Putamen (tissue), 1 donor: ENCODE measurements at regions not wholly inside any gene's neighbourhood (a gene's known extent, or its start where the extent isn't known, plus 50 kb on each side); places are given as distances from the start of the nearest gene placed in this dataset.
"Not testable (repeated sequence)": the region's sequence is repeated elsewhere in the genome, so short reads cannot be mapped to it uniquely, and the experiment has no call there.

ENCODE experiments used
- DNase-seq: peaks from one replicate; pipeline ENCODE4 v3.0.0-alpha.2; 2016; ENCODE audit warnings: low spot score

DNA sequence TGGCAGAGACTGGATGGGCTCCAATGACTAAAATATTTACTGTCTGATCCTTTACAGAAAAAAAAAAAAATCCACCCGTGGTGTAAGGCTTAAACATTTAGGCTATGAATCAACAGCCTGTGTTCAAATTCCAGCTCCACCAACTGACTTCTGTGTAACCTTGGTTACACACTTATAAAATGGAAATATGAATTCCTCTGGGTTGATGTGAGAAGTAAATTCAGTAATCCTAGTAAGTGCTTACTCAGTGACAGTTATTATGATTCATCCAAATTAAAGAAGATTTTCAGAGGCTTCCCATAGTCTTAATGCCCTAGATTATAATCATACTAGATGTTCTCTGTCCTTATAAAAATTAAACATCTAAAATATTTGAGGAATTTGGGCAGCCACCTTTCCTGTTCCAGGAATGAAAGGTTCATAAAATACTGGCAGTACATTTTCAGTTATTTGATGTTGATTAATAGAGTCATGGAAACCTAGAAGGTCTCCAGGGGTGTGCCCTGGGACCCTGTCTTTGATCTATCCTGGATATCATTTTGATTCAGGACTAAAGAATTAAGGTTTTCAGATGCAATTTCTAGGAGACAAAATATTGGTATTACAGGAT lies 180.3 kb upstream of the ZNF217 start:
- DNase-seq, result no peak

DNA sequence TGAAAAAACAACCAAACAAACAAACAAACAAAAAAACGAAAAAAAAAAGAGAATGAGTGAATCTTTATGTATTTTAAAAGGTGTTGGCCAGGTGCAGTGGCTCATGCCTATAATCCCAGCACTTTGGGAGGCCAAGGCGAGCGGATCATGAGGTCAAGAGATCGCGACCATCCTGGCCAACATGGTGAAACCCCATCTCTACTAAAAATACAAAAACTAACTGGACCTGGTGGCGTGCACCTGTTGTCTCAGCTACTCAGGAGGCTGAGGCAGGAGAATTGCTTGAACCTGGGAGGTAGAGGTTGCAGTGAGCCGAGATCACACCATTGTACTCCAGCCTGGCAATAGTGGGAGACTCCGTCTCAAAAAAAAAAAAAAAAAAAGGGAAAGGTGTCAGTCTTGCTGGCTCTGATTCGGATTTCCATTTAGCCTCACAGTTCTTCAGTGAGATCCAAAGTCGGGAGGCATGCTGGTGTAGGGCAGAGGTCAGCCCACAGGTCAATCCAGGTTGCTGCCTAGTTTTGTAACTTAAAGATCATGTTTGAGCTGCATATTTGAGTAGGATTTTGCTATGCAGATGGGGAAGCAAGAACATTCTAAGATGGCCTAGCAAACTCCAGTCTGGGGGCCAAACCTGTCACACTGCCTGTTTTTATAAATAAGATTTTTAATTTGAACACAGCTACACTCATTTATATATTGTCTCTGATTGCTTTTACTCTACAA lies 179.6 kb upstream of the ZNF217 start:
- not testable (repeated sequence) for DNase-seq

DNA sequence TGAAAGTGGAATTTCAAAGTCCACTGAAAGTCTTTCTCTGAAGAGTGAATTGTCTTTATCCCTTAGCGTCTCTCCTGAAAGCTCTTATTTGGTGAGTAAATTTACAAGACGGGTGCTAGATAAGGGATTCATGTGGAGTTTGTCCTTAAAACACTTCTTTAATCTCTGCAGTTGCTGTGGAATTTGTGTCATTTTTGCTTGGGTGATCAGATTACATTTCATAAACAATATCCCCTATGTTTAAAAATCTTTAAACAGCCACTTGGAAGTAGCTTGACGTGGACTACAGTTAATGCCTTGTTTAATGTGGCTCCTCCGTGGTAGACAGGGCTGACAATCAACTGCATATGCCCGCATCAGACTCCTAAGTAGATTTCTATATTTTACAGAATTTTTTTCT lies 175.4 kb upstream of the ZNF217 start:
- no peak for DNase-seq

DNA sequence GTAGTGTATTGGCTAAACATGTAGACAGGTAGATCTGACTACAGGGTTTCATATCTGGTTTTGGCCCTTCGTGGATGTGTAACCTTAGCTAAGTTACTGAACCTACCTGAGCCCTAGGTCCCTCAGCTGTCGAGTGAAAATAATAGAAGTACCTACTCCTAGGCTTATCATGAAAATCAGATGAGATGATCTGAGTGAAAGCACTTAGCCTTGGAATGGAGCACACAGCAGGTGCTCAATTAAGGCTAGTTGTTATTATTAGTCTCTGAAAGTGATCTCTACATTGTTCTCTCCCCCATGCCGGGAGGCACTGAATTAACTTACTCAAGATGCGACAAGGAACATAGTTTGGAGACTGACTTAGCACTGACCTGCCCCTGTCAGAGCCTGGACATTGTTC lies 174.7 kb upstream of the ZNF217 start:
- no peak for DNase-seq

DNA sequence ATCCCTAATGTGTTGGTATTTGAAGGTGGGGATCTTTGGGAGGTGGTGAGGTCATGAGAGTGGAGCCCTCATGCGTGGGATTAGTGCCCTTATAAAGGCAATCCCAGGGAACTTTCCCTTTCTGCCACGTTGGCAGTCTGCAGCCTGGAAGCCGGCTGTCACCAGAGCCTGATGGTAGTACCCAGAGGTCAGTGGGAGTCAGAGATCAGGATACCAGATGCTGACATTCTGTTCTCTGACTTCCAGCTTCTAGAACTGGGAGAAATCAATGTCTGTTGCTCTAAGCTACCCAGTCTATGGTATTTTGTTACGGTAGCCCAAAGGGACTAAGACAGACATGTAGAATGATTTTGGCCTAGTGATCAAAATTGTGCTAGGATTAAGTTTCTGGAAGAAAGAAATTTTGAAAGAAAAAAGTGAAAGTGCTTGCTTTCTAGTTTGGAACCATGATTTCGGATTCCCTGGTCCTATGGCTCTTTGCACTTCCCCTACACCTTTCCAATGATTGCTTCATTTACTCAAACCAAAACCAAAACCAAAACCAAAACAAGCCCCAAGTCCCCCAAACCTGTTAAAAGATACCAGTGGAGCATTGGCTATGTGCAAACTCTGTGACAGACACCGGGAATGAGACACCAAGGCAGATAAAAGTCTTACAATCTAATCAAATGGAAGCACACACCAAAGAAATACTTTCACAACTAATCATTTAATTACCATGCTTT lies 173.7 kb upstream of the ZNF217 start:
- no peak for DNase-seq

DNA sequence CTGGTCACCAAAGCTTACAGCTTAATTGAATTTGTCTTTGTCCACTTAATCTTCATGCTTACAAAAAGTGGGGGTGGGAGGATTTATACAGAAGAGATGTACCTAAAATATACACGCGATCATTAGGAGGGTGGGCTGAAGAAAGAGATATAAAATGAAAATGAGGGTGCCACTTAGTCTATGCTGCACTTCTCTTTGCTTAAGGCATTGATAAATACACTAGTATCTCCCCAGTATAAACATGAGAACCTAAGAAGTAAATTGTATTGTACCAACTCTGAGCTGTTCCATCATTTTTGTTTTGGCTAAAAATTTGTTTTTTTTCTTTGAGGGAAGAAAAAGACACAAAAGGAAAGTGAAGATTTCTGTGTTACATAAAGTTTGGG lies 170.8 kb upstream of the ZNF217 start:
- no peak for DNase-seq

DNA sequence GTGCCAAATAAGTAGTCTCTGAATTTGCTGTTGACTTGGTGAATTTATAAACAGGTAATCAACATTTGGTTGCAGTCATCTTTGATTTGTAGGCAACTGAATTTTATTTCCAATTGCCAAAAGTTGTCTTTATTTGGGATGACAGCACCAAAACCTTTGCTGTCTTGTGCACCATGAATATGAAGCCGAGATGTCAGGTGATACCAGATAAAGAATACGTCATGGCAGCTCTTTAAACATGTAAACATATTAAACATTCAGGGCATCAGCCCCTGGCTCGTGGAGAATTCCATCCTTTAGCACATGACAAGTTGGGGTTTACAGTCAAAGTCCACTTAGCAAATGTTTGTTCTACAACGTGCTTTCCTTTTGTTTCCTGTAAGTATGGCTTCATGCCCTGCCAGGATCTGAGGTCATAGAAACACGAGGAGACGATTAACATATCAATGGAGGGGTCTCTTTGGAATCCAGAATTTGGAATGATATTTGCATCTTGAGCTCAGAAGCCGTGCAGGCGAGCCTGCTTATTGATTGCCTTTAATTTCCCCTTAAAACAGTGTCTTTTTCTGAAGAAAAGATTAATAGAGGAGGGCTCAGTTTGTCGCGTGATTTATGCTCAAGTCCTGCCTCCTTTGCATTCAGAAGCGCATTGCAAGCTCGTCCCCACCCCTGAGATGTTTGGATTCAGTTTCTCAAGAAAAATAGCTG lies 170.2 kb upstream of the ZNF217 start:
- DNase-seq, result no peak

DNA sequence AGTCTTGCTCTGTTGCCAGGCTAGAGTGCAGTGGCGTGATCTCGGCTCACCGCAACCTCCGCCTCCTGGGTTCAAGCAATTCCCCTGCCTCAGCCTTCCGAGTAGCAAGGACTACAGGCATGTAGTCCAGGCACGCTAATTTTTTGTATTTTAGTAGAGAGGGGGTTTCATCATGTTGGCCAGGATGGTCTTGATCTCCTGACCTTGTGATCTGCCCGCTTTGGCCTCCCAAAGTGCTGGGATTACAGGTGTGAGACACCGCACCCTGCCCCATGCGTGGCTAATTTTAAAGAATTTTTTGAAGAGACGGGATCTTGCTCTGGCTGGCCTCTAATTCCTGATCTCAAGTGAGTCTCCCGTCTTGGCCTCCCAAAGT lies 168.8 kb upstream of the ZNF217 start:
- DNase-seq, result not testable (repeated sequence)

DNA sequence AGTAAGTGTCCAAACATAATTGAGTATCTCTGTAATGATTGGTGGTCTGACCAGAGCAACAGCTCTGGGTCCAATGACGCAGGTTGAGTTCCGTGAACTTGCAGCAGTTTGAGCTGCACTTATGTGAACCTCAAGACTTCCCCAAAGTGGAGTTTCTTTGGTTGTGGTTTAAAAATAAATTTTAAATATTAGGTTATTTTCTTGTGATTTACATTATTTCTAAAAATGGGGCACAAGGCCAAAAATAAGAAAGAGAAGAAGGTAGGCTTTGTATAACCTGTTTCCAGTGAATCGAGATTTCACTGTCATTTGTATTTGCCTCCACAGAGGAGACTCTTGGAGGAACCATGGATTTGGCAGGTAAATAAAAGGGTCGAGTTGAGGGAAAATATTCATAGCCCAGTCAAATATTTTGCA lies 166.4 kb upstream of the ZNF217 start:
- no peak for DNase-seq

DNA sequence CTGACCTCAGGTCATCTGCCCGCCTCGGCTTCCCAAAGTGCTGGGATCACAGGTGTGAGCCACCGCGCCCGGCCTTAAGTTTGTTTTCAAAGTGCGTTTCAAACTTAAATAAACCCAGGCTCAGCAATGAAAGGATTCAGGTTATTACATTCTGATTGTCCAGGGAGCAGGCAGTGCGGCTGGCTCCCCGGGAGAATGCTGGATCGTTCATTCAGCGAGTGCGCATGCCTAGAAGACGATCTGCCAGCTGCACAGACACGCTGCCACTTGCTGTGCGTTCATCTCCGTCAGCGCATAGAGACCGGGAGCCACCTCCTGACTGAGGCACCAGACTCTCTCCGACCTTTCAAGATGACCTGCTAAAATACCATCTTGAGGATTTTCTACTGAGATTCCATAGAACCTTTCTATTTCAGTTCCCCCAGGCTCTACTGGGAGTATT lies 163.9 kb upstream of the ZNF217 start:
- peak; percentile 46 for DNase-seq

DNA sequence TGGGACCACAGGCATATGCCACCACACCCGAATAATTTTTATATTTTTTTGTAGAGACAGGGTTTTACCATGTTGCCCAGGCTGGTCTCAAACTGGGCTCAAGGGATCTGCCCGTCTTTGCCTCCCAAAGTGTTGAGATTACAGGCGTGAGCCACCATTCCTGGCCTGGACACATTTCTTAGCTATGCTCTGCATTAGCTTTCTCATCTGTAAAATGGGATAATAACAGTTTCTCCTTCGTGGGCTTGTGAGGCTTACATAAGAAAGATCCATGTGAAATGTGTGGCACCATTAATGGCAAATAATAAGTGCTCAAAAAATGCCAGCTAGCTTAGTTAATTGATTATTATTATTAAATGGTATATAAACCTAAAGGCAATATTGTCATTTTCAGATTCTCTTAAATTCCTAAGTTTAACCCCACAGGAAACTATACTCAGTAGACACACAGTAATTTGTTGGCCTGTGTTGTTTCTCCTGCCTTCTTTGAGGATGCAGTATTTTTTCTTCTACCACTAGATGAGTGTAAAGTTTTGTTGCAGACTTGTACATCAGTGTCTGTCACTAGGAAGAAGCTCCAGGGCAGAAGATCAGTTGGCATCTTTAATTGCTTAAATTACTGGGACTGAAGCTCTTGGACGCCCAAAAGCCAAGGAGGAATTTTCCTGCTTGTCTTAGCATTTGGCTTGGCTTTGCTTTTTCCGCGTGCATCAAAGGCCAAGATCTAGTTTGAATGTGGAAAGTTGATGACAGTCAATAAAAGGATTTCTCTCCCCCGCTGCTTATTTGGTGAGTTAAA lies 162.3 kb upstream of the ZNF217 start:
- DNase-seq, result no peak

DNA sequence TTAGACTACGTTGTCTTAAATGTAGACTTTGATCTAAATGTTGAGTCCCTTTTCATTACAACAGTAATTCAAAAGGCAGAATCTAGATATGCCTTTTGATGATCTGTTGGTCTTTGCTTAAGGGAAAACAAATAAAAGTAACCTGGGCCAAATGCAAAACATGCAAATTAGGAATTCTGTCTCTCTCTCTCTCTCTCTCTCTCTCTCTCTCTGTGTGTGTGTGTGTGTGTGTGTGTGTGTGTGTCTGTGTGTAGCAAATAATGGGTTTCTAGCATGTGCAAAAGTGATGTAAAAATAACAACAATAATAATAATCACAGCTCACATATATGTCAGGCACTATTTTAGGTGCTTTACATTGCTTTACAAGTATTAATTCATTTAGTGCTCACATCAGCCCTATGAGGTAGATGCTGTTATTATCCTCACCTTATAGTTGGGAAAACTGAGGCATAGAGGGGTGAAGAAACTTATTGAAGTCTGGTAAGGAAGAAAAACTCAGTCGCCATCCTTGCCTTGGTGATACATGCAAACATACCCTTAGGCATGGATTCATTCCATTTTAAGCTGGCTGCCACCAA lies 160.3 kb upstream of the ZNF217 start:
- no peak for DNase-seq

DNA sequence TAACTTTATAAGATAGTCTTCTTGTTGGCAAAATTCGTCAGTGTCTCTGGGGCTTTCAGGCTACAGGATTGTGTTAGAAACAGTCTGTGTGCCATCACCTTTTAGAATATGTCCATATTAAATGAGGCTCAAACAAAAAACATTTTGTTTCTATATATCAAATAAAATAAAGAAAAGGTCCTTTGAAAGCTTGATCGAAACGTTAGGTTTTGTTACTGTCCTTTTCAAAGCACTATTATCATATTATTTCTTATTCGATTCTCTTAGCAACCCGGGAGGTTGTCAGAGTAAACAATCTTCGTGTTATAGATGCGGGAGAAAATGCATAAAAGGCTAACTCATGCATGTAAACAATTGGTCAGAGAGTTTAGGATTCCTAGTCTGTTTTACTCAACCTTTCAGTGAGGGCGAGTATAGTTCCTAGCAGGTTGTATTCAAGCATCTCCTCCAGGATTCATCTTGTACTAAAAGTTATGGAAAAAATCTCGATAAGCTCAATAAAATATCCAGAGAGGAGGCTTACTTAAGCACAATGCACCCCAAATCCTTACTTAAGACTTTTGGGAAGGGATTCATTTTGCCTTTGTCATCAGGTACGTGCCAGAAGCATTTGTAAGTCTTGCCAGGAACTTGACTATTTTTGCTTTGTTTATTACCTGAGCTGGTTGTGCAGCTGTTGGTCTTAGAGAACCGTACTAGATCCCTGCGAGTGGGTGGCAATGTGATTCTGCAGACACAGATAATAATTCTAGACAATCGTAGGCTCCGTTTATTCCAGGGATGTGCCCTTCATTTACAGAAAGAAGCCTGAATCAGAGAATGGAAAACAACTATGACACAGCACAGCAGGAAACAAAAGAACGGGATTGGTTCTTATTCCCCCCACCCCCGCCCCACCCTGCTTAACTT lies 159.6 kb upstream of the ZNF217 start:
- DNase-seq, result no peak

DNA sequence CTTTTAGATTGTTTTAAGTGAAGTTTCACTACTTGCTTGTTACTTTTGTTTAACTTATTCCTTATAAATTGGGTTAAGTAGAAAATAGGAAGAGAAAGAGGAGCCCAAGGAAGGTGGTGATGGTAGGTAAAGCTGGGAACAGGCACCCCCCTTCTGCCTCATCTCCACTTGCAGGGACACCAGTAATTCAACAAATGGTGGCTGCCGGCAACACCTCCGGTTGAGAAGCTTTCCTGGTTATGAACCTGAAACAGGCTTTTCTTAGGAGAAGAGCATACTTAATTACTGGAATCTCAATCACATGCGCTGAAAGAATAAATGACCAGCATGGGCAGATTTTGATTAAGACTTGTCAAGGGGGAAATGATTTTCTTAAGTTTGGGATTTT lies 158.9 kb upstream of the ZNF217 start:
- no peak for DNase-seq

DNA sequence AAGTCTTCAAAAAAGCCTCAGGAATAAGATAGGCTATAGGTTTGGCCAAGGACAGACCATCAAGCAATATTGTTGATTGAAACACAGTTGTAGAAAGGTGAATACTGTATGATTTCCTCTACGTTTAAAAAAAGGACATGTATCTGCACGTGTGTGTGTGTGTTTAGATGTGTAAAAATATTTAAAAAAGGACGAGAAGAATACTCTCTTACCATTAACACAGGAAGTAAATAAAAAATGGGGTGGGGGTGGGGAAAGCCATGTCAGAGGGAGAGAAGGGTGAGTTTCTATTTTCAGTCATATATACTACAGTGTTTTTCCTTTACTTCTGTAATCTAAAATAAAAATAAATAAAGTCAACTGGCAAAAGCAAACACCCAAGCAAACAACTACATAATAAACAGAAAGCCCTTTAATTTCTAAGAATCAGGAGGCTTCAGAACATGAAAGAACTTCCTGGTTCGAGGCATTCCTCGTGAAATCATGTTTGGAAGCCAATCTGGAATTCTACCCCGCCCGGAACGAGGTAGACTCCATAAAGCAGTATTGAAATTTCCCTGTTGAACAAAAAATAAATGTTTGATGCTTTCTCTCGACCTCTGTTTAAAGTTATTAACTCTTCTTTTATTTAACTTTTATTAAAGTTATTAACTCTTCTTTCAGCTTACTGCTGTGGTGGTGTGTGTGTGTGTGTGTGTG lies 158.1 kb upstream of the ZNF217 start:
- no peak for DNase-seq

DNA sequence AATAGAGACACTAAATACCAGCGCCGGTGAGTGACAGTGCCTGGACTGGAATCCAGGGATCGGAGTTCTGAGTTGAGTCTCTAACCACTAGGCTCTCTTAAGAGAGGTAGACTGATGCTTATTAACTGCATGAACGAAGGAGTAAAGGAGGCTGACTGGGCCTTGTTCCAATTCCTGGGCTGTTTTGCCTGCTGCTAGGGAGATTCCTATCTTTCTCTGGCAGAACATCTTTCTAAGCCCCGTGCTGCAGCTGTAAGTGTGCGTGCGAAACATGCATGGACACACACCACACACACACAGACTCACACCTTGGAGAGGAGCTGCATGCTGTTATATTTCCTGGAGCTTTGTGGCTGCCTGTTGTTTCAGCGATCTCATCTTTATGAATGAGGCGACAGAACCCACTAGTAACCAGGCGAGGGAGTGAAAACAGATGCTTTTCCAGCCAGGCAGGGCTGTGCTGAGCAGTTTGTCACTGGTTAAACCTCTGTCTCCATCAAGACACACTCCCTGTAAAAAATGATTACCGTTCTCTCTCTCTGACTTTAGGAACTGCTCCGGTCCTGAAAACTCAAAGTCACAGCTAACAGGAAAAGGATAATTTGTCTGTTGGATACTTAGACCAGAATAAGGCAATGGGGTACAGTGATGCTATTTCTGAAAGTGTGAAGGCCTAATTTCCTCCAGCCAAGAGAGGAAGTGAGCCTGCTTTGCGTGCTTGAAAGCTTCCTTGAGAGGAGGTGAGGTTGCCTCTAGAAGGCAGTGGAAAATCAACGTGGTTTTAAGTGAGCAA lies 157.4 kb upstream of the ZNF217 start:
- no peak for DNase-seq

DNA sequence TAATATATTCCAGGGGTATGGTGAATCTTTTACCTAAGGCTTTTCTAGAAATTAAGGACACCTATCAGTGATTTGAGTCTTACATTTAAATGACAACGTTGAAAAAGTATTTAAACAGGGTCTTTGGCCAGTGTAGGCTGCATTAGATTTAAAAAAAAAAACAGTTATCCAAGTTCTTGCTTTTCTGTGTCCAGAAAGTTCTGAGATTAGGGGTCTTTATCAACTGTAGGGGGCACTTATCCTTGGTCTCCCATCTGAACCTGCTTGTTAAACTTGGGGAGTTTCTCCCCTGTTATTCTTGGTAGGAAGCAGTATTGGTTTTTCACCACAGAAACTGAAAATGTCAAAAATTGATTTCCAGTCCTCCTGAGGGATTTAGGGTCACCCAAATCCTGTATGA lies 155.9 kb upstream of the ZNF217 start:
- DNase-seq, result no peak

DNA sequence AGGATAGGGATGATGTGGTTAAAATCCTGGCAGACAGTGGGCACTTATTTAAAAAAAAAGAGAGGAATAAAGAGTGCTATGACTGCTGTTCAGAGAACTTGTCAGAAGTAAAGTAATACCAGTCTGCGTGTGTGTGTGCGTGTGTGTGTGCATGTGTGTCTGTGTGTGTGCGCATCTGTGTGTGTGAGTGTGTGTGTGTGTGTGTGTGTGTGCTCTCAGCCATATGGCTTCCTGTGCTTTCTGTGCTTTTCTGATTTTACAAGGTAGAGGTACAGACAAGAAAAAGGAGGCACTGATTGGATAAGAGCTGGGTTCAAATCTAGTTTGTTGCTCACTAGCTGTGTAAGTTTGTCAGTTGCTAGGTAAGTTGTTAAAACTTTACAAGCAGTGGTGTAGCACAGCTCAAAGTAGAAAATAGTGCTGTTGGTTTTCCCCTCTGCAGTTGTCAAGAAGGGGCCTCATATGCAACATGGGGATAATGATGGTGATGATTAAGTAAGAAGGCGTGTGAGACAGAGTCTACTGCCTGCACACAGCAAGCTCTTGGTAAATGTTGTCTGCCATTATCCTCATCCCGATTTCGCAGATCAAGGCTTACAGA lies 155.3 kb upstream of the ZNF217 start:
- DNase-seq, result no peak

DNA sequence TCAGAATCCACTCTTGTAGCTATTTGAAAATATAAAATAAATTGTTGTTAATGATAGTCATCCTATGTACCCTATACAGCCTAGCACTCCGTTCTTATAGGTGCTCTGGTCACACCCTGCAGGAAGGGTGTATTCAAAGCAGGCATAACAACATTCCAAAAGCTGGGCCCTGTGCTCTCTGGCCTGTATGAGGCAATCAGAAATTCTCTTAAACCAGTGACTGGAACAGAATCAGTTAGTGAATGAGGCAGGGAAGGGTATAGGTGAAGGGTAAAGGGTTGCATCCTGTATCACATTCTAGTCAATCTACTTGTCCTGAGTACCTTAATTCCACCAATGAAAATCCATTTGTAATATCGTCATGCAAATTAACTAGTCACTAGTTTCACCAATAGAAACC lies 154.5 kb upstream of the ZNF217 start:
- no peak for DNase-seq
